Anterior cingulate cortex (tissue), 58 donors: ENCODE measurements at regions not wholly inside any gene's neighbourhood (a gene's known extent, or its start where the extent isn't known, plus 50 kb on each side); places are given as distances from the start of the nearest gene placed in this dataset.

ENCODE experiments used
- DNase-seq, 58 donors: peaks; one replicate each; lab custom pipeline; 2025; lab: John Stamatoyannopoulos, UW

- no peak for DNase-seq
Observed at GRCh38 chr5:158023266-158023665, 164.3 kb upstream of the CLINT1 start.

DNA sequence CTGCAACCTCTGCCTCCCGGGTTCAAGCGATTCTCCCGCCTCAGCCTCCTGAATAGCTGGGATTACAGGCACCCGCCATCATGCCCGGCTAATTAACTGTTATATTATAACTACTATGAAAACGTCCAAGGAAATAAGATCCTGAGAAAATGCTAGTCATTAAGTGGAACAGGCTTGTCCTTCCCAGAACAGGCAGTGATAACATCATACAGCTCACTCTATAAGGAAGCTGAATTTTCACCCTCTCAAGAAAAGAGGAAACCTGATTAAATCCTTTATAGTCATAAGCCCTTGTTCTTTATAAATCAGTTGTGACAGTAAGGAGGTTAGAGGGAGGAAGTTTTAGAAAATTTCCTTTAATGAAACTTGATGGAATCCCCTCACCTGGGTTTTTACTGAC lies 163.9 kb upstream of the CLINT1 start:
- DNase-seq, result no peak

GRCh38 chr5:158022393-158022792 lies 163.4 kb upstream of the CLINT1 start:
- no peak for DNase-seq

- no peak for DNase-seq
Observed at GRCh38 chr5:158020555-158021418, 161.8 kb upstream of the CLINT1 start.

DNA sequence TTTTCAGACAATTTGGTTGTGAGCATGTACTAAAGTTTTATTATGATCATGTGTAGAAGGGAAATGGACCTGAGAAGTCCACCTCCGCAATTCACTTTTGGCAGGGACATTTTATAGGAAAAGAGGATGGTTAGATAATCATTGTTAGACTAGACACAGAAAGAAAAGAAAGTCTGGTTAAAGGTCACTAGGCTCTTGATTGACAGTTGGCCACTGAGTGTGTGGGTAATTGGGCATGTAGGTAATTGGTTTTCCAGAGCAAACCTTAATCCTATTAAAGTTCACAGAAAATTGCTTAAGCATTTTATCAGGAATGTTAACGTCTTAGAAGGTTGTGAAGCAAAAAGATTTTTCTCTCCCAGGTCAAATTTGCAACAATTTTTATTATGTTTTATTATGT lies 158.5 kb upstream of the CLINT1 start:
- no peak for DNase-seq

DNA sequence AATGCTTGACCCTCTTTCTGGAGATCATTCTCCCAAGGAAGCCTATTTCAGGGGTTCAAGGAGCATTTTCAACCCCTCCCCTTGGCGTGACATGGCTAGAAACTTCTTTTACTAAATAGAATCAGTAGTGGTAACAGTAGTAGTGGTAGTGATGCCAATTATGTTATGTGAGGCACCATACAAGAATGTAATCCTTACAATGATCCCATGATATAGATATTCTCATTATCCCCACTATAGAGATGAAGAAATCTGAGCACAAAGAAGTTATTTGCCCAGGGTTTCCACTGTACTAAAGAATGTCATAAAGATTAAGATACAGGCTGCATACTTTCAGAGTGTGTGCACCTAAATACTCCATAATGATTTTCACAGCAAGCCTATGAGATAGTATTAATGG lies 155.4 kb upstream of the CLINT1 start:
- no peak for DNase-seq

DNA sequence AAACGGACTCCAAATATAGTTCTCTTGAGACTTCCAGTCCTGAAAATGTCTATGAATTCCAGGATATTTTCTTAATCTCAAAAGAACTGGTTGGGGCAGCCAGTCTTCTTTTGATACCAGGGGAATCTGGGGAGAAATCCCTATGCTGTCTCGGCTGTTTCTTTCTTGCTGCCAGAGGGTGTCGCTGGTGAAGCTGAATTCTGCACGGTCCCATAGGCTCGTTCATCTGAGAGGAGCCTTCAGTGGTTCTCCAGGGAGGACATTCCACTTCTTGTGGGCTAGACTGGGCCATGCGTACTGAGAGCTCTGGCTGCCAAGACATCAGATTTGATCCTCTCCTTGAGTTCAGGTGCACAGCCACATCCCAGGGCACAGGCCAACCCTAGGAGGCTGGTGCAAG lies 155.0 kb upstream of the CLINT1 start:
- peak in 7 of 58 donors; percentile 0 to 20 (median 3) for DNase-seq

GRCh38 chr5:158013303-158013702 lies 154.4 kb upstream of the CLINT1 start:
- DNase-seq, result no peak

DNA sequence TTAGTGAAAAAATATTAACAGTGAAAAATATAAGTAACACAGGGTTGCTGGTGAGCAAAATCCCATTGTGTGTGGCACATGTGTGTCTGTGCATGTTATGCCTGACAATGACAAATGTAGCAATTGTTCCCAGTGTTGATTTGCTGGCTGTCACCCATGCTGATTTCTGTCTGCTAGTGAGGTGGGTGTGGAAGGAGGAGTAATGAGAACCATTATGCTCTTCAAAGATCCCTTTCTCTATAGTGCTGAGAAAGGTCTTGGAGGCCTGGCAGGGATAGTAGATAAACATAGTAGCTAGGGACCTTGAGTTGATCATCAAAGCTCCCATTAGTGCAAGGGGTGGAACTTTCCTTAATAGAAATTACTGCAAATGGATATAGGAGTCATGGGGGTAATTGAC lies 152.5 kb upstream of the CLINT1 start:
- DNase-seq, result no peak

DNA sequence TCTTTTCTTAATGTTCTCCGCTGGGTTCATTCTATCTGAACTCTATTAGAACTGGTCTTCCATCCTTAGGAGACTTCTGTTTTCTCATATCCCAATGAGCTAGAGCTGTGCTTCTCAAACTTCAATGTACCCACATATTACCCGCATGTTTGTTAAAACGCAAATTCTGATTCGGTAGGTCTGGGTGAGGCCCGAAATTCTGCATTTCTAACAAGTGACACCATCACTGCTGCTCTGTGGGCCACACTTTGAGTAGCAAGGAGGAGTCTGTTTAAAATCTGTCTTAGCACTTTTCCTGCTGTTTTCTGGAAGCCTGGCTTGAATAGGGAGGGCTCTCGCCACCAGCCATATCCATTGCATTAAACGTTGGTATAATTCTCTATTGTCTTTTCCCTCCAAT lies 151.9 kb upstream of the CLINT1 start:
- no peak for DNase-seq

GRCh38 chr5:158007336-158007735 lies 148.4 kb upstream of the CLINT1 start:
- no peak for DNase-seq

DNA sequence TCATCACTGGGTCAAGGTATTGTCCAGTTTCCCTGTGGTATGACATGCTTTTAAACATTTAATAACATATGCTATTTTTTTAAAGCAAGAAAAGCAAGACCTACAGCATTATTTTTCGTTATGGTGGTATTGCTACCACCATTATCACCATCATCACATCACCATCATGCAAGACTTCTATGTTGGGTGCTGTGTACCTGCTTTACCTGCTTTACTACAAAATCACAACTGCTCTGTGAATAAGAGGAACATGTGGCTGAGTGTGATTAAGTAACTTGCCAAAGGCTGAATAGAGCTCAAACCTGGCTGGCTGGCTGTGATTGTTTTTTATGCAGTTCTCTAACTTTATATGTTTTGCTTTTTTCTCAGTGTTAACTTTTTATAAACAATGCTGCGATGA lies 140.8 kb upstream of the CLINT1 start:
- DNase-seq, result no peak

- DNase-seq, result no peak
Observed at GRCh38 chr5:157997991-157998504, 139.1 kb upstream of the CLINT1 start.

DNA sequence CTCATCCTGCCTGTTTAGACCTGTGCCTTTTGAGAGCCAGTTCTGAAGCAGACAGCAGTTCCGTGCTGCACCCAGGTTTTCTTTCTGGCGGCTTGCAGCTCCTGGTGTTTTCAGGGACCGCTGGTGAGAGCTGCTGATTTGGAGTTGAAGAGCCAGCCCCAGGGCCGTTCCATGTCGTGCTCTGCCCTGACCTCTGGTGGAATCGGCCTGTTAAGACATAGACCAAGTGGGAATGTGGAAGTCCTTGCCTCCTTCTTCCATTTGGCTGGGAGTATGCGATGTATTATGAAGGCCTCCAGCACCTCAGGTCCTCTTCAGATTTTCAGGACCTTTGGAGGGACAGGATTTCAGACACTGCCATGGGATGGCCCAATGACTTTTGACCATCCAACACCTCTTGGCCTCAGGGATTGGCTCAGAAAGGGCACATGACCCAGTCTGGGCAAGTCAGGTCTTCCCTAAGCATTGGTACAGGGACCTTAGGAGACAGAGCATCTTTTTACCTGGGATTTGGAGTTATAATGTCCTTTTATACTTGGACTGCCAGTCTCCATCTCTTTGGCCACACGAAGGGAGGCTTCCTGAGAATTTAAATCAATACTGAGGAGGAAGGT lies 136.1 kb upstream of the CLINT1 start:
- DNase-seq, result peak in 39 of 58 donors; percentile 3 to 44 (median 14)

DNA sequence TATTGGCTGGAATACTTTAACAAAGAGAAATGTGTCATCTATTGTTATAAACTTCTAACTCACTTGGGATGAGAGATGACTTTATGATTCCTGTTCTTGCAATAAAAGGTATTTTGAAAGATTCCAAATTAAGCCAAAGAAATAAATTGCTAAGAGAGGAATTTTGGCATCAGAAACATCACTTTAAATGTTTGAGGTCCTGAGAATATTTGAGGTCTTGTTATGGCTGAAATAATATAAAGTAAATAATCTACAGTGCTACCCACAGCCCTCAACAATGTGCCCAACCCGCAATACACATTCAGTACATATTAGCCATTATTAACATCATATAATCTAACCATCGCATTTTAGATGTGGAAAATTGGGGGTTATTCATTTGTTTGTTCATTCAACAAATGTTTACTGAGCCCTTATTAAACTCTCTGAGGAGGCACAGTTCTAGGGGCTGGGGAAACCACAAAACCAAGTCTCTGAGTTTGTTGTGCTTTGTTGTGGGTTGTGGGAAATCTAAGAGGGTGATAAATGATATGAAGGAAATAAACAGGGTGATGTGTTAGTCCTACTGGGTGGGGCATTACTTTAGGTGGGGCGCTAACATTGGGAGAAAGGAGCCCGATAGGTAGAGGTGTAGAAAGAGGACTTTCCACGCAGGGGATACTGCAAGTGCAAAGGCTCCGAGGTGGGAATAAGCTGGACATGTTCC lies 135.2 kb upstream of the CLINT1 start:
- no peak for DNase-seq

- DNase-seq, result no peak
Observed at GRCh38 chr5:157993201-157993600, 134.3 kb upstream of the CLINT1 start.

- DNase-seq, result no peak
Observed at GRCh38 chr5:157990583-157991181, 131.7 kb upstream of the CLINT1 start.

DNA sequence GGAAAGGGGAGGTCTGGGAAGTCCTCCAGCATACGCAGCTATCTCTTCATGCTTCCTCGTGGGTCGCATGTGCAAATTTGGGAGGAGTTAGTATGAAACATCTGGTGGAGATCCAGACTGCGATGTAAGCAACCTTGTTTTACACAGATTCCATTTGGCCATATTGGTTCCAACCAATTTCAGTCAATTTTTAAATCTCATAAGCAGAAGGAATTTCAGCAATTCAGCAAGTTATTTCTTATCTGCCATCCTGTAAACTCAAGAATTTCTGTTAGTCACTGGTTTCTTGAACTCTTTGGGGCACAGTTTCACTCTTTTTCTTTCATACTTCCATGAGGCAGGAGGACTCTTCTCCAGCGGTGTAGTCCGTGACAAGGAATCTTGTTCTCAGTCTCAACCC lies 130.4 kb upstream of the CLINT1 start:
- no peak for DNase-seq

DNA sequence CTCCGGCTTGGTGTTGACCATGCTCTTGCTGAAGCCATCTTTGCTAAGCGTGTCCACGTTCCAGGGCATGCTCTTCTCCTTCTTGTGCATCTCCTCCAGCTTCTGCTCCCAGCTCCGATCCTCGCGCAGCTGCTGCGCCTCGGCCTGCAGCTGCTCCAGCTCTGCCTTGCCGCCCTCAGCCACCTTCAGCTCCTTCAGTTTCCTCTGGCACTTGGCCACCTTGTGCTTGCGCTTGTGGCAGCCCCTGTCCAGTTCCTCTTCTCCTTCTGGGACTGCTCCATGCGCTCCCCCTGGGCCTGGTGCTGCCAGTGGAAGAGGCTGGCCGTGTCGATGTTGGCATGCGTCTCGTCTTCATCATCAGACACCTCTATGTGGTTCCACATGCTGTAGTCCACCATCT lies 128.3 kb upstream of the CLINT1 start:
- no peak for DNase-seq

- no peak for DNase-seq
Observed at GRCh38 chr5:157986431-157986990, 127.6 kb upstream of the CLINT1 start.

- DNase-seq, result no peak
Observed at GRCh38 chr5:157984611-157985010, 125.7 kb upstream of the CLINT1 start.
